ENCODE measurements at regions not wholly inside any gene's neighbourhood (a gene's known extent, or its start where the extent isn't known, plus 50 kb on each side); places are given as distances from the start of the nearest gene placed in this dataset.
"Not testable (repeated sequence)": the region's sequence is repeated elsewhere in the genome, so short reads cannot be mapped to it uniquely, and the experiment has no call there.

- TF ChIP-seq, protein P1, sequence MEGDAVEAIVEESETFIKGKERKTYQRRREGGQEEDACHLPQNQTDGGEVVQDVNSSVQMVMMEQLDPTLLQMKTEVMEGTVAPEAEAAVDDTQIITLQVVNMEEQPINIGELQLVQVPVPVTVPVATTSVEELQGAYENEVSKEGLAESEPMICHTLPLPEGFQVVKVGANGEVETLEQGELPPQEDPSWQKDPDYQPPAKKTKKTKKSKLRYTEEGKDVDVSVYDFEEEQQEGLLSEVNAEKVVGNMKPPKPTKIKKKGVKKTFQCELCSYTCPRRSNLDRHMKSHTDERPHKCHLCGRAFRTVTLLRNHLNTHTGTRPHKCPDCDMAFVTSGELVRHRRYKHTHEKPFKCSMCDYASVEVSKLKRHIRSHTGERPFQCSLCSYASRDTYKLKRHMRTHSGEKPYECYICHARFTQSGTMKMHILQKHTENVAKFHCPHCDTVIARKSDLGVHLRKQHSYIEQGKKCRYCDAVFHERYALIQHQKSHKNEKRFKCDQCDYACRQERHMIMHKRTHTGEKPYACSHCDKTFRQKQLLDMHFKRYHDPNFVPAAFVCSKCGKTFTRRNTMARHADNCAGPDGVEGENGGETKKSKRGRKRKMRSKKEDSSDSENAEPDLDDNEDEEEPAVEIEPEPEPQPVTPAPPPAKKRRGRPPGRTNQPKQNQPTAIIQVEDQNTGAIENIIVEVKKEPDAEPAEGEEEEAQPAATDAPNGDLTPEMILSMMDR (IDR thresholded peaks at IDR 0.05), result no peak
- H3K27ac ChIP-seq, result no peak overlapping the region
- no peaks in the 10 kb centered on the region for H3K4me1 ChIP-seq
- intact Hi-C loops (cut with DNase I), result no loop called here
- no peak overlapping the region for H3K9ac ChIP-seq (ENCODE audit: low read depth in 2 of 2, low read length in 2 of 2)
- H3K9me3 ChIP-seq, result no peaks in the 10 kb centered on the region
- no peak overlapping the region for H3K4me3 ChIP-seq
- H3K27me3 ChIP-seq, result no peaks in the 10 kb centered on the region
- no peaks in the 10 kb centered on the region for H3K36me3 ChIP-seq
- DNase-seq, result no peak
Measured at GRCh38 chr11:13216019-13216710, 61.4 kb upstream of the BMAL1 start.

- Histone ChIP-seq H3K4me3 (no peak overlapping the region), H3K9me3 (no peaks in the 10 kb centered on the region), H3K27ac (no peak overlapping the region), H3K9ac (ENCODE audit: low read depth in 2 of 2, low read length in 2 of 2) (no peak overlapping the region), H3K36me3 (no peaks in the 10 kb centered on the region), H3K27me3 (no peaks in the 10 kb centered on the region), H3K4me1 (no peaks in the 10 kb centered on the region)
- DNase-seq, result no peak
- intact Hi-C loops (cut with DNase I), result no loop called here
- TF ChIP-seq, protein P1 (IDR thresholded peaks at IDR 0.05), result no peak
Measured at GRCh38 chr11:13216711-13217075, 60.9 kb upstream of the BMAL1 start.

DNA sequence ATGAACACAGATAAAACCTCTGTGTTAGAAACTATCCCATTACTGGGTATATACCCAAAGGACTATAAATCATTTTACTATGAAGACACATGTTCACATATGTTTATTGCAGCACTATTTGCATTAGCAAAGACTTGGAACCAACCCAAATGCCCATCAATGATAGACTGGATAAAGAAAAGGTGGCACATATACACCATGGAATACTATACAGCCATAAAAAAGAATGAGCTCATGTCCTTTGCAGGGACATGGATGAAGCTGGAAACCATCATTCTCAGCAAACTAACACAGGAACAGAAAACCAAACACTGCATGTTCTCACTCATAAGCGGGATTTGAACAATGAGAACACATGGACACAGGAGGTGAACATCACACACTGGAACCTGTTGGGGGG is 58.9 kb upstream of the BMAL1 start:
- DNase-seq; H3K9ac ChIP-seq (ENCODE audit: low read depth in 2 of 2, low read length in 2 of 2); H3K27ac ChIP-seq; H3K9me3 ChIP-seq; H3K36me3 ChIP-seq; H3K4me1 ChIP-seq; intact Hi-C loops (cut with DNase I); H3K27me3 ChIP-seq; H3K4me3 ChIP-seq: not testable (repeated sequence)

- no peaks in the 10 kb centered on the region for H3K36me3 ChIP-seq
- no peaks in the 10 kb centered on the region for H3K27me3 ChIP-seq
- no peak for DNase-seq
- TF ChIP-seq, protein P1 (IDR thresholded peaks at IDR 0.05), result no peak
- H3K9ac ChIP-seq (ENCODE audit: low read depth in 2 of 2, low read length in 2 of 2), result no peak overlapping the region
- no peaks in the 10 kb centered on the region for H3K9me3 ChIP-seq
- H3K27ac ChIP-seq, result no peak overlapping the region
- H3K4me1 ChIP-seq, result no peaks in the 10 kb centered on the region
- no peak overlapping the region for H3K4me3 ChIP-seq
- intact Hi-C loops (cut with DNase I), result no loop called here
Measured at GRCh38 chr11:13220148-13220547, 57.4 kb upstream of the BMAL1 start.

DNA sequence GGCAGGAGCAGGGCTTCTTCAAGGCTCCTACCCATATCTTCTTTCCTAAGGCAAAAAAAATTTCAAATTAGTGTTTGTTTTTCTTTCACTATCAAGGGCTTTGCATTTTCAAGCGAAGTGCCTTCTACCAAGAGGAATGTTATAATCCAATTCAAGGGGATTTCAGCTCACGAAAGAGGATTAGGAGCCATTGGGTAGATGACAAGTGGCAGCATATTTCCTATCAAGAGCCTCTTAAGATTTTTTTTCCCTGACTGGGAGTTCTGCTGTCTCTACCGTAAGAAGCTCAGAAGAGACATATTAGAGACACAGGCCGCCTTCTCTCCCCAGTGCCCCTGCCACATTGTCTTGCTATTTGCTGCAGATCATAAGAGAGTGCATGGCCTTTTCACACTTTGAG is 55.9 kb upstream of the BMAL1 start:
- no peak overlapping the region for H3K27ac ChIP-seq
- TF ChIP-seq, protein P1 (IDR thresholded peaks at IDR 0.05), result no peak

GRCh38 chr11:13222285-13222684 is 55.3 kb upstream of the BMAL1 start:
- H3K4me1 ChIP-seq, result no peaks in the 10 kb centered on the region
- TF ChIP-seq, protein P1 (IDR thresholded peaks at IDR 0.05), result no peak
- no peaks in the 10 kb centered on the region for H3K36me3 ChIP-seq
- no peak overlapping the region for H3K4me3 ChIP-seq
- intact Hi-C loops (cut with DNase I), result no loop called here
- no peaks in the 10 kb centered on the region for H3K9me3 ChIP-seq
- no peak overlapping the region for H3K9ac ChIP-seq (ENCODE audit: low read depth in 2 of 2, low read length in 2 of 2)
- H3K27me3 ChIP-seq, result no peaks in the 10 kb centered on the region
- H3K27ac ChIP-seq, result no peak overlapping the region
- no peak for DNase-seq

More for the DNA sequence above, 55.9 kb upstream of the BMAL1 start:
- intact Hi-C loops (cut with DNase I), result no loop called here
- Histone ChIP-seq H3K4me1 (no peaks in the 10 kb centered on the region), H3K27me3 (no peaks in the 10 kb centered on the region), H3K9ac (ENCODE audit: low read depth in 2 of 2, low read length in 2 of 2) (no peak overlapping the region), H3K4me3 (no peak overlapping the region), H3K36me3 (no peaks in the 10 kb centered on the region), H3K9me3 (no peaks in the 10 kb centered on the region)
- no peak for DNase-seq
